ENCODE measurements at regions not wholly inside any gene's neighbourhood (a gene's known extent, or its start where the extent isn't known, plus 50 kb on each side); places are given as distances from the start of the nearest gene placed in this dataset.

- intact Hi-C loops (cut with DNase I) = no loop called here
- DNase-seq = no peak
Observed at GRCh38 chr6:150651808-150652470, 52.3 kb downstream of the PLEKHG1 start.

GRCh38 chr6:150652848-150653613 lies 53.3 kb downstream of the PLEKHG1 start:
- intact Hi-C loops (cut with DNase I) = no loop called here
- DNase-seq = no peak

- DNase-seq = no peak
- intact Hi-C loops (cut with DNase I) = no loop called here
Observed at GRCh38 chr6:150654608-150655007, 54.9 kb downstream of the PLEKHG1 start.

GRCh38 chr6:150656156-150656555 lies 56.5 kb downstream of the PLEKHG1 start:
- intact Hi-C loops (cut with DNase I) = no loop called here
- no peak for DNase-seq

- intact Hi-C loops (cut with DNase I) = no loop called here
- no peak for DNase-seq
Observed at GRCh38 chr6:150658421-150658820, 58.7 kb downstream of the PLEKHG1 start.

GRCh38 chr6:150659046-150659763 lies 59.5 kb downstream of the PLEKHG1 start:
- intact Hi-C loops (cut with DNase I) = no loop called here

GRCh38 chr6:150661216-150662007 lies 61.7 kb downstream of the PLEKHG1 start:
- intact Hi-C loops (cut with DNase I) = no loop called here
- DNase-seq = no peak

More at GRCh38 chr6:150659046-150659763, 59.5 kb downstream of the PLEKHG1 start:
- DNase-seq = no peak

GRCh38 chr6:150662814-150663213 lies 63.1 kb downstream of the PLEKHG1 start:
- intact Hi-C loops (cut with DNase I) = no loop called here
- DNase-seq = no peak

- intact Hi-C loops (cut with DNase I) = no loop called here
Observed at GRCh38 chr6:150664091-150664490, 64.4 kb downstream of the PLEKHG1 start.

GRCh38 chr6:150666071-150666470 lies 66.4 kb downstream of the PLEKHG1 start:
- intact Hi-C loops (cut with DNase I) = no loop called here
- DNase-seq = no peak

More at GRCh38 chr6:150664091-150664490, 64.4 kb downstream of the PLEKHG1 start:
- no peak for DNase-seq

GRCh38 chr6:150667359-150667758 lies 67.7 kb downstream of the PLEKHG1 start:
- intact Hi-C loops (cut with DNase I) = no loop called here
- no peak for DNase-seq

GRCh38 chr6:150667977-150668716 lies 68.5 kb downstream of the PLEKHG1 start:
- peak; percentile 23 to 86 (median 54) for DNase-seq
- intact Hi-C loops (cut with DNase I) = no loop called here

- DNase-seq = no peak
- intact Hi-C loops (cut with DNase I) = no loop called here
Observed at GRCh38 chr6:150668900-150669302, 69.2 kb downstream of the PLEKHG1 start.

GRCh38 chr6:150670311-150670710 lies 70.6 kb downstream of the PLEKHG1 start:
- intact Hi-C loops (cut with DNase I) = no loop called here

GRCh38 chr6:150672800-150673199 lies 73.1 kb downstream of the PLEKHG1 start:
- DNase-seq = no peak
- intact Hi-C loops (cut with DNase I) = no loop called here

More at GRCh38 chr6:150670311-150670710, 70.6 kb downstream of the PLEKHG1 start:
- DNase-seq = no peak

GRCh38 chr6:150673720-150674346 lies 74.1 kb downstream of the PLEKHG1 start:
- DNase-seq = no peak
- intact Hi-C loops (cut with DNase I) = no loop called here

GRCh38 chr6:150676344-150676743 lies 76.7 kb downstream of the PLEKHG1 start:
- intact Hi-C loops (cut with DNase I) = no loop called here
- DNase-seq = no peak

- intact Hi-C loops (cut with DNase I) = no loop called here
- DNase-seq = no peak
Observed at GRCh38 chr6:150676772-150677171, 77.1 kb downstream of the PLEKHG1 start.

- intact Hi-C loops (cut with DNase I) = no loop called here
Observed at GRCh38 chr6:150680510-150680909, 80.8 kb downstream of the PLEKHG1 start.

More at GRCh38 chr6:150680510-150680909, 80.8 kb downstream of the PLEKHG1 start:
- no peak for DNase-seq
